LNCaP clone FGC (cell line): ENCODE measurements at regions not wholly inside any gene's neighbourhood (a gene's known extent, or its start where the extent isn't known, plus 50 kb on each side); places are given as distances from the start of the nearest gene placed in this dataset.

Experiments used
- DNase-seq: peaks from one replicate; pipeline ENCODE4 v3.0.0-alpha.2; 2011; ENCODE audit warnings: low read depth
- H3K4me3 ChIP-seq: 2 replicates; pipeline ENCODE4 v1.5.1; 2011; ENCODE audit warnings: mild to moderate bottlenecking, low read depth, low read length, control low read depth
- TF ChIP-seq, protein P1 (sequence below): IDR thresholded peaks from 2 replicates; pipeline ENCODE4 v1.5.1; 2012; ENCODE audit warnings: mild to moderate bottlenecking; ENCODE audit not compliant: control insufficient read depth, insufficient read depth; ENCODE audit errors: extremely low read depth

DNA sequence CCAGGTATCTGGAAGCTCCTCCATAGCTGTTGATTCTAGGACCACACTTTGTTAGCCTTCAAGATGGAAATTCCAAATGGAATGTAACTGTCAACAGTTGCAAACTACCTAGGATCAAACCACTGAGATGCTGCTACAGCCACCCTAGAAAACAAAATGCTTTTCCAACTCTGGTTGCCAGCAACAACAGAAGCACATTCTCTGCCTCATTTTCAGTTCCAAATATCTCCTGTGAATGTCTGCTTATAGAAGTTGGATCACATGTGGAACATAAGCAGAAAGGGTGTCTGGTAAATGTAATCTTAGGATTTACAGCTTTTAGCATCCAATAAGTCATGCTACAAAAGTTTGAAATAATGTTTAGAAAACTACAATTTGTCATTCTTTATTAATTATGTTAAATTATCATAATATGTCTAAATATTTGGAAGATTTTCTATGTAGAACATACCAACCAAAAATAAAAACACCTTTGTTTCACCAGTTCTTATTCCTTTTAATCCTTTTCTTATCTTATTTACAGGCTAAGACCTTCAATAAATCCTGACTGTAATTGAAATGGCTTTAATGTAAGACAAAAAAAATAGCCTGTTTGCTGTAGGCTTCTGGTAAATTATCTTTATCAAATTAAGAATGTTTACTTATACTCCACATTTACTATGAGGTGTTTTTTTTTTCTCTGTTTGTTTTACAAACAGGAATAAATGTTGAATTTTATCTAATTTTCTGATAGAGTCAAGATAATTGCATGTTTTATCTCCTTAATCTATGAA lies 687.1 kb downstream of the IGSF11 start:
- no peak overlapping the region for H3K4me3 ChIP-seq

DNA sequence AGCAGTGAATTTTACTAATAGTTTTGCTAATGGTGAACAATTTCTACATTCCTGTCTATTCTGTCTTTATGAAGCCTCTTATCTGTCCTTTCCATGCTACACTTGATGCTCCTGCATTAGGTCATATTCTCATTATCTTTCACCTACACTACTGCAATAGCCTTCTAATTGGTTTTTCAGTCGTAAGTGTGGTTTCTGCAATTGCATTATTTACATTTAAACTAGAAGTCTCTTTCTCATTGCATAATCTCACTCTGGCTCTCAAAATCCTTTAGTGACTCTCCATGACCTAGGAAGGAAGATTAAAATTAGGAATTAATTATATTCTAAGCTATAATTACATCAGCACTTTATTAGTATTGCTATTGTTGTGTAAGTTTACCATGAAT lies 686.5 kb downstream of the IGSF11 start:
- TF ChIP-seq, protein P1, sequence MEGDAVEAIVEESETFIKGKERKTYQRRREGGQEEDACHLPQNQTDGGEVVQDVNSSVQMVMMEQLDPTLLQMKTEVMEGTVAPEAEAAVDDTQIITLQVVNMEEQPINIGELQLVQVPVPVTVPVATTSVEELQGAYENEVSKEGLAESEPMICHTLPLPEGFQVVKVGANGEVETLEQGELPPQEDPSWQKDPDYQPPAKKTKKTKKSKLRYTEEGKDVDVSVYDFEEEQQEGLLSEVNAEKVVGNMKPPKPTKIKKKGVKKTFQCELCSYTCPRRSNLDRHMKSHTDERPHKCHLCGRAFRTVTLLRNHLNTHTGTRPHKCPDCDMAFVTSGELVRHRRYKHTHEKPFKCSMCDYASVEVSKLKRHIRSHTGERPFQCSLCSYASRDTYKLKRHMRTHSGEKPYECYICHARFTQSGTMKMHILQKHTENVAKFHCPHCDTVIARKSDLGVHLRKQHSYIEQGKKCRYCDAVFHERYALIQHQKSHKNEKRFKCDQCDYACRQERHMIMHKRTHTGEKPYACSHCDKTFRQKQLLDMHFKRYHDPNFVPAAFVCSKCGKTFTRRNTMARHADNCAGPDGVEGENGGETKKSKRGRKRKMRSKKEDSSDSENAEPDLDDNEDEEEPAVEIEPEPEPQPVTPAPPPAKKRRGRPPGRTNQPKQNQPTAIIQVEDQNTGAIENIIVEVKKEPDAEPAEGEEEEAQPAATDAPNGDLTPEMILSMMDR = no peak
- no peak overlapping the region for H3K4me3 ChIP-seq
- no peak for DNase-seq

More for the DNA sequence above, 687.1 kb downstream of the IGSF11 start:
- TF ChIP-seq, protein P1 = no peak
- DNase-seq = no peak

GRCh38 chr3:118354556-118354955 lies 680.1 kb downstream of the IGSF11 start:
- H3K4me3 ChIP-seq = no peak overlapping the region
- TF ChIP-seq, protein P1 = no peak
- DNase-seq = no peak

- H3K4me3 ChIP-seq = no peak overlapping the region
- TF ChIP-seq, protein P1 = no peak
- no peak for DNase-seq
These were observed 664.7 kb downstream of the IGSF11 start for GRCh38 chr3:118369892-118370491.

- no peak for DNase-seq
- no peak overlapping the region for H3K4me3 ChIP-seq
- TF ChIP-seq, protein P1 = no peak
These were observed 654.1 kb downstream of the IGSF11 start for GRCh38 chr3:118380576-118380975.

GRCh38 chr3:118396491-118396890 lies 638.2 kb downstream of the IGSF11 start:
- no peak for DNase-seq
- H3K4me3 ChIP-seq = no peak overlapping the region
- TF ChIP-seq, protein P1 = no peak
